ENCODE measurements at regions not wholly inside any gene's neighbourhood (a gene's known extent, or its start where the extent isn't known, plus 50 kb on each side); places are given as distances from the start of the nearest gene placed in this dataset.
A peak's percentile ranks its signal among the peaks of the same experiment; 100 is the strongest.

DNA sequence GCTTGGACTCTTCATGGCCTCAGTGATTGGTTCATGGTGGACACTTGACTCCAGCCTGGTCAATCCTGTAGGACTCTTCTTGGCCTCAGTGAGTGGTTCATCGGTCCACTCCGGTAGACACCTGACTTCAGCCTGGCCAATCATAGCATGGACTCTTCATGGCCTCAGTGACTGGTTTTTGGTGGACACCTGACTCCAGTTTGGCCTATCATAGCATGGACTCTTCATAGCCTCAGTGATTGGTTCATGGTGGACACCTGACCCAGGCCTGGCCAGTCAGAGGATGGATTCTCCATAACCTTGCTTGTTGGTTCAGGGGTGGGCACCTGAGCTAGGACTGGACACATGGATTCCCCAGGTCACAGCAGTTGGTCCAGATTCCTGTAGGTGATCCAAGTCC is 106.0 kb upstream of the ERCC6L2 start:
- no peaks in the 10 kb centered on the region for H3F3A ChIP-seq (ENCODE audit: low read depth)
- no peak for TF ChIP-seq CTCF (conservative IDR thresholded peaks at IDR 0.05; ENCODE audit: low read length)
- no peak for TF ChIP-seq EZH2phosphoT487 (IDR thresholded peaks at IDR 0.05; ENCODE audit: borderline replicate concordance)
- no peaks in the 10 kb centered on the region for H3K79me2 ChIP-seq (ENCODE audit: insufficient read depth, low read length)
- H3K4me1 ChIP-seq (ENCODE audit: insufficient read depth, low read length, poor library complexity, severe bottlenecking), result peaks cover 44% of the 10 kb centered on the region
- no peaks in the 10 kb centered on the region for H3K27me3 ChIP-seq (ENCODE audit: insufficient read depth, low read length, poor library complexity, severe bottlenecking)
- no peaks in the 10 kb centered on the region for H3K9me3 ChIP-seq (ENCODE audit: insufficient read depth, low read depth, low read length)
- no peak overlapping the region for H3K9ac ChIP-seq (ENCODE audit: low read depth, low read length, poor library complexity, severe bottlenecking)
- H4K20me1 ChIP-seq (ENCODE audit: insufficient read depth, low read length, poor library complexity, severe bottlenecking), result no peaks in the 10 kb centered on the region
- H3K4me2 ChIP-seq (ENCODE audit: low read depth, low read length, poor library complexity, severe bottlenecking), result no peak overlapping the region
- H3K9me2 ChIP-seq (replicated peaks; ENCODE audit: low read depth, low read length), result no peaks in the 10 kb centered on the region
- H3K36me3 ChIP-seq (ENCODE audit: insufficient read depth, low read length), result no peaks in the 10 kb centered on the region
- no peak overlapping the region for H2AFZ ChIP-seq (ENCODE audit: low read length)
- H3K4me3 ChIP-seq (ENCODE audit: low read length, poor library complexity, severe bottlenecking), result no peak overlapping the region

- Histone ChIP-seq H3K9me3 (ENCODE audit: insufficient read depth, low read depth, low read length) (no peaks in the 10 kb centered on the region), H3F3A (ENCODE audit: low read depth) (no peaks in the 10 kb centered on the region), H3K4me3 (ENCODE audit: low read length, poor library complexity, severe bottlenecking) (no peak overlapping the region), H2AFZ (ENCODE audit: low read length) (no peak overlapping the region), H3K9me2 (replicated peaks; ENCODE audit: low read depth, low read length) (no peaks in the 10 kb centered on the region), H3K79me2 (ENCODE audit: insufficient read depth, low read length) (no peaks in the 10 kb centered on the region), H3K27me3 (ENCODE audit: insufficient read depth, low read length, poor library complexity, severe bottlenecking) (no peaks in the 10 kb centered on the region), H3K36me3 (ENCODE audit: insufficient read depth, low read length) (no peaks in the 10 kb centered on the region), H3K9ac (ENCODE audit: low read depth, low read length, poor library complexity, severe bottlenecking) (no peak overlapping the region), H3K4me2 (ENCODE audit: low read depth, low read length, poor library complexity, severe bottlenecking) (no peak overlapping the region), H3K4me1 (ENCODE audit: insufficient read depth, low read length, poor library complexity, severe bottlenecking) (peaks cover 37% of the 10 kb centered on the region), H4K20me1 (ENCODE audit: insufficient read depth, low read length, poor library complexity, severe bottlenecking) (no peaks in the 10 kb centered on the region)
- no peak for TF ChIP-seq CTCF (conservative IDR thresholded peaks at IDR 0.05; ENCODE audit: low read length)
- no peak for TF ChIP-seq EZH2phosphoT487 (IDR thresholded peaks at IDR 0.05; ENCODE audit: borderline replicate concordance)
Measured at GRCh38 chr9:95766906-95767305, 108.6 kb upstream of the ERCC6L2 start.

DNA sequence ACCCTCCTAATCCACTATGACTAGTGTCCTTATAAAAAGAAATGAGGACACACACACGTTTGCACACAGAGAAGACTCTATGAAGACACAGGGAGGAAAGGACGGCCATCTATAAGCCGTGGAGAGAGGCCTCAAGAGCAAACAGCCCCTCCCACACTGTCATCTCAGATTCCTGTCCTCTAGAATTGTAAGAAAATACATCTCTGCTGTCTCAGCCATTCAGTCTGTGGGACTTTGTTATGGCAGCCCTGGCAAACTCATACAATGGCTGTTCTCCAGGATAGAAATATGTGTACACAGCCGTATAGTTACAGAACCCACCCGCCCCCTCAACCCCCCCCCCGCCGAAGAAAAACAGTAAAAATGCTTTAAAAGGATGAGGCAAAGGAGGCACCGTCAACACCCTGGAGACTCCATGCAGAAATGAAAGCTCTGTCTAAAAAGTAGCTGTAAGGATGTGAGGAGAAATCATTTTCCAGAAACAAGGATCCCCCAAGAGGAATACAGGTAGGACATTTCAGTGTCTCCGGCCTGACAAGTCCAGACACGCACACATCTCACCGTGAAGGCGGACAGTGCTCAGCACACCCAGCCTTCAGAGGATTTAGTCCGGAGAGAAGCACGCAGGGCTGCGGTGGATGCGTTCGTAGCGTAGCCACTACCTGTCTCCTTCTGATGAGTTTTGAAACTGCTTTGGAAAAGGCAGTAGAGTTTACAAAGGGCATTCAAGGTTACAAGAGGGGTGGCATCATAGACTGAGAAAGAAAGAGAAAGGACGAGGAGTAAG is 110.8 kb upstream of the ERCC6L2 start:
- peak overlapping the region; percentile 68; the same call in 1 of the 2 replicates for H2AFZ ChIP-seq (ENCODE audit: low read length)
- H3K9me3 ChIP-seq (ENCODE audit: insufficient read depth, low read depth, low read length), result no peaks in the 10 kb centered on the region
- H3K9me2 ChIP-seq (replicated peaks; ENCODE audit: low read depth, low read length), result no peaks in the 10 kb centered on the region
- no peak overlapping the region for H3K4me3 ChIP-seq (ENCODE audit: low read length, poor library complexity, severe bottlenecking)
- H3K79me2 ChIP-seq (ENCODE audit: insufficient read depth, low read length), result no peaks in the 10 kb centered on the region
- no peaks in the 10 kb centered on the region for H3K36me3 ChIP-seq (ENCODE audit: insufficient read depth, low read length)
- no peaks in the 10 kb centered on the region for H3K27me3 ChIP-seq (ENCODE audit: insufficient read depth, low read length, poor library complexity, severe bottlenecking)
- H3K9ac ChIP-seq (ENCODE audit: low read depth, low read length, poor library complexity, severe bottlenecking), result peak overlapping the region; percentile 15
- H3K4me2 ChIP-seq (ENCODE audit: low read depth, low read length, poor library complexity, severe bottlenecking), result no peak overlapping the region
- TF ChIP-seq EZH2phosphoT487 (IDR thresholded peaks at IDR 0.05; ENCODE audit: borderline replicate concordance) (no peak), CTCF (conservative IDR thresholded peaks at IDR 0.05; ENCODE audit: low read length) (no peak)
- H4K20me1 ChIP-seq (ENCODE audit: insufficient read depth, low read length, poor library complexity, severe bottlenecking), result no peaks in the 10 kb centered on the region
- peaks cover 24% of the 10 kb centered on the region for H3K4me1 ChIP-seq (ENCODE audit: insufficient read depth, low read length, poor library complexity, severe bottlenecking)
- H3F3A ChIP-seq (ENCODE audit: low read depth), result no peaks in the 10 kb centered on the region
